HepG2 (cell line): ENCODE measurements at regions not wholly inside any gene's neighbourhood (a gene's known extent, or its start where the extent isn't known, plus 50 kb on each side); places are given as distances from the start of the nearest gene placed in this dataset.
A peak's percentile ranks its signal among the peaks of the same experiment; 100 is the strongest.

Source experiments
- ARID2 ChIP-seq: sonication (generic); formaldehyde crosslinking; IDR thresholded peaks from 2 replicates; pipeline ENCODE4 v1.8.1; 2022; ENCODE audit warnings: mild to moderate bottlenecking, missing genetic modification reagents, borderline replicate concordance
- ATF7-NPFF ChIP-seq: sonication (generic); formaldehyde crosslinking; IDR thresholded peaks from 2 replicates; pipeline ENCODE4 v1.8.1; 2023; ENCODE audit warnings: mild to moderate bottlenecking, low read depth, missing genetic modification reagents, moderate library complexity
- CEBPG ChIP-seq: IDR thresholded peaks from 2 replicates; pipeline ENCODE4 v1.6.1; 2016
- FOSL2 ChIP-seq: sonication (generic); formaldehyde crosslinking; IDR thresholded peaks from 2 replicates; pipeline ENCODE4 v1.4.0; 2020; ENCODE audit warnings: missing genetic modification reagents
- FOXA1 ChIP-seq, 2 experiments: fragments of 450-650 bp in 1 of 2; sonication (generic) in 1 of 2; formaldehyde crosslinking in 1 of 2; IDR thresholded peaks; 2 replicates each; pipeline versions ENCODE4 v1.4.0 to v1.6.1; 2016 to 2020; ENCODE audit warnings: missing genetic modification reagents in 1 of 2
- PHF20 ChIP-seq: sonication (generic); formaldehyde crosslinking; IDR thresholded peaks from 2 replicates; pipeline ENCODE4 v1.5.0; 2020; ENCODE audit warnings: mild to moderate bottlenecking, missing genetic modification reagents
- SOX6 ChIP-seq, 2 experiments: fragments of 450-650 bp in 1 of 2; sonication (generic) in 1 of 2; formaldehyde crosslinking in 1 of 2; IDR thresholded peaks; 2 replicates each; pipeline versions ENCODE4 v1.4.0 to v1.6.1; 2017 to 2020; ENCODE audit warnings: antibody characterized with exemption in 1 of 2, mild to moderate bottlenecking in 1 of 2, missing genetic modification reagents in 1 of 2
- YEATS2 ChIP-seq: sonication (generic); formaldehyde crosslinking; IDR thresholded peaks from 2 replicates; pipeline ENCODE4 v1.4.0; 2020; ENCODE audit warnings: missing genetic modification reagents, borderline replicate concordance
- ZBTB7A ChIP-seq: sonication (generic); formaldehyde crosslinking; IDR thresholded peaks from 2 replicates; pipeline ENCODE4 v1.8.0; 2022; ENCODE audit warnings: mild to moderate bottlenecking, missing genetic modification reagents
- ZMYM3 ChIP-seq: sonication (generic); formaldehyde crosslinking; IDR thresholded peaks from 2 replicates; pipeline ENCODE4 v1.5.1; 2020; ENCODE audit warnings: mild to moderate bottlenecking, missing genetic modification reagents
- ZNF788 ChIP-seq: sonication (generic); formaldehyde crosslinking; IDR thresholded peaks from 2 replicates; pipeline ENCODE4 v1.5.0; 2020; ENCODE audit warnings: mild to moderate bottlenecking, missing genetic modification reagents, borderline replicate concordance
- ZNF883 ChIP-seq: sonication (generic); formaldehyde crosslinking; IDR thresholded peaks from 2 replicates; pipeline ENCODE4 v1.5.1; 2020; ENCODE audit warnings: mild to moderate bottlenecking, missing genetic modification reagents; ENCODE audit errors: not compliant biosample characterization
- TF ChIP-seq, protein P1 (sequence below), 2 experiments: IDR thresholded peaks; 2 replicates each; pipeline ENCODE4 v1.6.1; 2011 to 2012; ENCODE audit warnings: low read length in 2 of 2, borderline replicate concordance in 1 of 2, low read depth in 1 of 2, mild to moderate bottlenecking in 1 of 2, moderate library complexity in 1 of 2
- TF ChIP-seq, protein P2 (sequence below): sonication (generic); formaldehyde crosslinking; IDR thresholded peaks from 2 replicates; pipeline ENCODE4 v1.9.0; 2021; ENCODE audit warnings: missing genetic modification reagents, mild to moderate bottlenecking, borderline replicate concordance
- TF ChIP-seq, protein P3 (sequence below): sonication (generic); formaldehyde crosslinking; IDR thresholded peaks from 2 replicates; pipeline ENCODE4 v1.8.1; 2022; ENCODE audit warnings: low read depth, mild to moderate bottlenecking, missing genetic modification reagents
- TF ChIP-seq, protein P4 (sequence below): sonication (generic); formaldehyde crosslinking; IDR thresholded peaks from 2 replicates; pipeline ENCODE4 v1.4.0; 2020; ENCODE audit warnings: mild to moderate bottlenecking, missing genetic modification reagents

DNA sequence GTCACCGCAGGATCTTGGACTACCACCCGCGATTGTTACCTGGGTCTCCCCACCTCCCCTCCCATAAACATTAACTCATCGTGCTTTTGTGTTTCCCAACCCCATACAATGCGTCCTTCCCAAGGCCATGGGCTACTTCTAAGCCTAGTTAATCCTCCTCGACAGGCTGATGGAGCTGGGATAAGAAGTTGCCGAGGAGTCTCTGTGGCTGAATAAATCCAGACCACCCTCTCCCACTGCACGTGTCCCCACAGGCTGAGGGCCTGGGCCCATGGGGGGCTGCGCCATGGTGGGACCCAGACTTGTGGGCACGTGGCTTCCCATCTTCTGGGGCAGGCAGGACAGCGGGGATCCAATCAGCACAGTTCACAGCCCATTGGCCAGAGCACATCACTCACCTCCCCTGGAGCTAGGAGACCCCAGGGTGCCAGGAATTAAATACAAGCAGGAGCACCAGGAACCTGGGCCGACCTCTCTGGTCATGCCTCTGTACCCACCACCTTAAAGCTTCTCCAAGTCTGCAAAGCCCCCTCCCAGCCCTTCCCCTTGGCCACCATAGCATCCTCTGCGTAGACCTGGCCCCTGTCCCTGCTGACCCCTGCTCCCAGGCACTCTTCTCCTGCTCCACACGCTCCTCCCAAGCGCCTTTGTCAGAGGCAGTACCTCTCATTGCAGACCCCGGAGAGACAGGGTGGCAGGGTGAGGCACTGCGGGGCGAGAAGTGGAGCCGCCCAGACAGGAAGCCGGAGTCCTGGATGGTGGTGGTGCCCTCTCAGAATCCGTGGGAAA lies 51.0 kb upstream of the ID2 start (continued):
- TF ChIP-seq, protein P1, sequence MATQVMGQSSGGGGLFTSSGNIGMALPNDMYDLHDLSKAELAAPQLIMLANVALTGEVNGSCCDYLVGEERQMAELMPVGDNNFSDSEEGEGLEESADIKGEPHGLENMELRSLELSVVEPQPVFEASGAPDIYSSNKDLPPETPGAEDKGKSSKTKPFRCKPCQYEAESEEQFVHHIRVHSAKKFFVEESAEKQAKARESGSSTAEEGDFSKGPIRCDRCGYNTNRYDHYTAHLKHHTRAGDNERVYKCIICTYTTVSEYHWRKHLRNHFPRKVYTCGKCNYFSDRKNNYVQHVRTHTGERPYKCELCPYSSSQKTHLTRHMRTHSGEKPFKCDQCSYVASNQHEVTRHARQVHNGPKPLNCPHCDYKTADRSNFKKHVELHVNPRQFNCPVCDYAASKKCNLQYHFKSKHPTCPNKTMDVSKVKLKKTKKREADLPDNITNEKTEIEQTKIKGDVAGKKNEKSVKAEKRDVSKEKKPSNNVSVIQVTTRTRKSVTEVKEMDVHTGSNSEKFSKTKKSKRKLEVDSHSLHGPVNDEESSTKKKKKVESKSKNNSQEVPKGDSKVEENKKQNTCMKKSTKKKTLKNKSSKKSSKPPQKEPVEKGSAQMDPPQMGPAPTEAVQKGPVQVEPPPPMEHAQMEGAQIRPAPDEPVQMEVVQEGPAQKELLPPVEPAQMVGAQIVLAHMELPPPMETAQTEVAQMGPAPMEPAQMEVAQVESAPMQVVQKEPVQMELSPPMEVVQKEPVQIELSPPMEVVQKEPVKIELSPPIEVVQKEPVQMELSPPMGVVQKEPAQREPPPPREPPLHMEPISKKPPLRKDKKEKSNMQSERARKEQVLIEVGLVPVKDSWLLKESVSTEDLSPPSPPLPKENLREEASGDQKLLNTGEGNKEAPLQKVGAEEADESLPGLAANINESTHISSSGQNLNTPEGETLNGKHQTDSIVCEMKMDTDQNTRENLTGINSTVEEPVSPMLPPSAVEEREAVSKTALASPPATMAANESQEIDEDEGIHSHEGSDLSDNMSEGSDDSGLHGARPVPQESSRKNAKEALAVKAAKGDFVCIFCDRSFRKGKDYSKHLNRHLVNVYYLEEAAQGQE (IDR thresholded peaks at IDR 0.05; ENCODE audit: borderline replicate concordance in 1 of 2, low read depth in 1 of 2, low read length in 2 of 2) = no peak
- TF ChIP-seq SOX6 (IDR thresholded peaks at IDR 0.05) = no peak
- peak; percentile 90 for TF ChIP-seq SOX6 (CRISPR knock-in tag; IDR thresholded peaks at IDR 0.05)
- TF ChIP-seq ZMYM3 (CRISPR knock-in tag) = no peak
- peak; percentile 44 for TF ChIP-seq ZNF883
- no peak for TF ChIP-seq YEATS2
- peak; percentile 39; the same call in 1 of the 2 replicates for TF ChIP-seq ATF7-NPFF
- TF ChIP-seq, protein P2, sequence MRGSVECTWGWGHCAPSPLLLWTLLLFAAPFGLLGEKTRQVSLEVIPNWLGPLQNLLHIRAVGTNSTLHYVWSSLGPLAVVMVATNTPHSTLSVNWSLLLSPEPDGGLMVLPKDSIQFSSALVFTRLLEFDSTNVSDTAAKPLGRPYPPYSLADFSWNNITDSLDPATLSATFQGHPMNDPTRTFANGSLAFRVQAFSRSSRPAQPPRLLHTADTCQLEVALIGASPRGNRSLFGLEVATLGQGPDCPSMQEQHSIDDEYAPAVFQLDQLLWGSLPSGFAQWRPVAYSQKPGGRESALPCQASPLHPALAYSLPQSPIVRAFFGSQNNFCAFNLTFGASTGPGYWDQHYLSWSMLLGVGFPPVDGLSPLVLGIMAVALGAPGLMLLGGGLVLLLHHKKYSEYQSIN (CRISPR knock-in tag) = no peak
- TF ChIP-seq FOXA1 (IDR thresholded peaks at IDR 0.05) = no peak
- TF ChIP-seq FOXA1 (CRISPR knock-in tag; IDR thresholded peaks at IDR 0.05) = no peak
- no peak for TF ChIP-seq PHF20 (CRISPR knock-in tag)
- TF ChIP-seq, protein P3, sequence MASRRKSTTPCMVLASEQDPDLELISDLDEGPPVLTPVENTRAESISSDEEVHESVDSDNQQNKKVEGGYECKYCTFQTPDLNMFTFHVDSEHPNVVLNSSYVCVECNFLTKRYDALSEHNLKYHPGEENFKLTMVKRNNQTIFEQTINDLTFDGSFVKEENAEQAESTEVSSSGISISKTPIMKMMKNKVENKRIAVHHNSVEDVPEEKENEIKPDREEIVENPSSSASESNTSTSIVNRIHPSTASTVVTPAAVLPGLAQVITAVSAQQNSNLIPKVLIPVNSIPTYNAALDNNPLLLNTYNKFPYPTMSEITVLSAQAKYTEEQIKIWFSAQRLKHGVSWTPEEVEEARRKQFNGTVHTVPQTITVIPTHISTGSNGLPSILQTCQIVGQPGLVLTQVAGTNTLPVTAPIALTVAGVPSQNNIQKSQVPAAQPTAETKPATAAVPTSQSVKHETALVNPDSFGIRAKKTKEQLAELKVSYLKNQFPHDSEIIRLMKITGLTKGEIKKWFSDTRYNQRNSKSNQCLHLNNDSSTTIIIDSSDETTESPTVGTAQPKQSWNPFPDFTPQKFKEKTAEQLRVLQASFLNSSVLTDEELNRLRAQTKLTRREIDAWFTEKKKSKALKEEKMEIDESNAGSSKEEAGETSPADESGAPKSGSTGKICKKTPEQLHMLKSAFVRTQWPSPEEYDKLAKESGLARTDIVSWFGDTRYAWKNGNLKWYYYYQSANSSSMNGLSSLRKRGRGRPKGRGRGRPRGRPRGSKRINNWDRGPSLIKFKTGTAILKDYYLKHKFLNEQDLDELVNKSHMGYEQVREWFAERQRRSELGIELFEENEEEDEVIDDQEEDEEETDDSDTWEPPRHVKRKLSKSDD (CRISPR knock-in tag) = 0 out of 2 replicates have a peak, but pooled peaks have one; percentile 28
- no peak for TF ChIP-seq ZNF788
- TF ChIP-seq FOSL2 = peak; percentile 54
- TF ChIP-seq ARID2 (CRISPR knock-in tag) = 0 out of 2 replicates have a peak, but pooled peaks have one; percentile 31
- peak; percentile 62 for TF ChIP-seq ZBTB7A (CRISPR knock-in tag)
- TF ChIP-seq CEBPG = peak; percentile 73
- TF ChIP-seq, protein P4, sequence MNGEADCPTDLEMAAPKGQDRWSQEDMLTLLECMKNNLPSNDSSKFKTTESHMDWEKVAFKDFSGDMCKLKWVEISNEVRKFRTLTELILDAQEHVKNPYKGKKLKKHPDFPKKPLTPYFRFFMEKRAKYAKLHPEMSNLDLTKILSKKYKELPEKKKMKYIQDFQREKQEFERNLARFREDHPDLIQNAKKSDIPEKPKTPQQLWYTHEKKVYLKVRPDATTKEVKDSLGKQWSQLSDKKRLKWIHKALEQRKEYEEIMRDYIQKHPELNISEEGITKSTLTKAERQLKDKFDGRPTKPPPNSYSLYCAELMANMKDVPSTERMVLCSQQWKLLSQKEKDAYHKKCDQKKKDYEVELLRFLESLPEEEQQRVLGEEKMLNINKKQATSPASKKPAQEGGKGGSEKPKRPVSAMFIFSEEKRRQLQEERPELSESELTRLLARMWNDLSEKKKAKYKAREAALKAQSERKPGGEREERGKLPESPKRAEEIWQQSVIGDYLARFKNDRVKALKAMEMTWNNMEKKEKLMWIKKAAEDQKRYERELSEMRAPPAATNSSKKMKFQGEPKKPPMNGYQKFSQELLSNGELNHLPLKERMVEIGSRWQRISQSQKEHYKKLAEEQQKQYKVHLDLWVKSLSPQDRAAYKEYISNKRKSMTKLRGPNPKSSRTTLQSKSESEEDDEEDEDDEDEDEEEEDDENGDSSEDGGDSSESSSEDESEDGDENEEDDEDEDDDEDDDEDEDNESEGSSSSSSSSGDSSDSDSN = no peak
